Right lobe of liver (tissue), 4 donors: ENCODE measurements at regions not wholly inside any gene's neighbourhood (a gene's known extent, or its start where the extent isn't known, plus 50 kb on each side); places are given as distances from the start of the nearest gene placed in this dataset.

Experiments
- CTCF ChIP-seq, 4 donors: fragments of 200-600 bp in 3 of 4; fragments of 450-650 bp in 1 of 4; IDR thresholded peaks; one replicate each; pipeline versions ENCODE4 v1.5.1 to v1.8.0; 2016 to 2022; ENCODE audit warnings: antibody characterized with exemption in 4 of 4, mild to moderate bottlenecking in 2 of 4
- POLR2A ChIP-seq: fragments of 450-650 bp; IDR thresholded peaks from one replicate; pipeline ENCODE4 v1.6.1; 2017; ENCODE audit warnings: antibody characterized with exemption, mild to moderate bottlenecking
- donor health status: DM: no; HTN: no; CAD: no.
- donor health status: DM: no; HTN: no; CAD: no.
- donor health status: DM: no; HTN: yes; CAD: no.

- no peak for TF ChIP-seq POLR2A
- no peak for TF ChIP-seq CTCF (IDR thresholded peaks at IDR 0.05)
Measured at GRCh38 chrX:77298296-77298695, 148.9 kb upstream of the FGF16 start.
